Adrenal gland (tissue), 9 donors: ENCODE measurements at regions not wholly inside any gene's neighbourhood (a gene's known extent, or its start where the extent isn't known, plus 50 kb on each side); places are given as distances from the start of the nearest gene placed in this dataset.

ENCODE experiments used
- DNase-seq, 7 donors: peaks; one replicate each; pipeline ENCODE4 v3.0.0-alpha.2; 2019 to 2020
- H3K27ac ChIP-seq, 5 donors: fragments of 200-600 bp; sonication (generic) in 4 of 5; 1 replicate in 3 of 5; 2 replicates in 2 of 5; pipeline versions ENCODE4 v1.5.1 to v1.8.0; 2016 to 2020; ENCODE audit warnings: mild to moderate bottlenecking in 1 of 5
- H3K27me3 ChIP-seq: fragments of 200-600 bp; 2 replicates; pipeline ENCODE4 v1.8.0; 2021
- H3K36me3 ChIP-seq, 2 donors: fragments of 200-600 bp; replicated peaks in 1 of 2; 1 replicate in 1 of 2; 2 replicates in 1 of 2; pipeline versions ENCODE4 v1.5.1 to v1.8.0; 2018 to 2022
- H3K4me1 ChIP-seq, 2 donors: fragments of 200-600 bp; replicated peaks in 1 of 2; 1 replicate in 1 of 2; 2 replicates in 1 of 2; pipeline versions ENCODE4 v1.5.1 to v1.8.0; 2018 to 2021
- H3K4me3 ChIP-seq, 4 donors: fragments of 200-600 bp; sonication (generic) in 3 of 4; one replicate each; pipeline ENCODE4 v1.5.1; 2016 to 2018
- H3K9me3 ChIP-seq, 3 donors: fragments of 200-600 bp; sonication (generic) in 1 of 3; replicated peaks in 1 of 3; 1 replicate in 2 of 3; 2 replicates in 1 of 3; pipeline versions ENCODE4 v1.5.1 to v1.8.0; 2016 to 2021
- CTCF ChIP-seq, 6 experiments: fragments of 450-650 bp in 4 of 6; fragments of 200-600 bp in 2 of 6; sonication (generic) in 1 of 6; IDR thresholded peaks; 1 replicate in 5 of 6; 2 replicates in 1 of 6; pipeline versions ENCODE4 v1.5.1 to v1.8.0; 2016 to 2021; ENCODE audit warnings: antibody characterized with exemption in 6 of 6, mild to moderate bottlenecking in 2 of 6, moderate library complexity in 1 of 6
- POLR2A ChIP-seq, 2 donors: fragments of 450-650 bp; IDR thresholded peaks; one replicate each; pipeline ENCODE4 v1.6.1; 2017; ENCODE audit warnings: antibody characterized with exemption in 2 of 2, mild to moderate bottlenecking in 2 of 2, moderate library complexity in 1 of 2
- WGBS, 4 donors: extraction: QIAGEN DNeasy Blood & Tissue Kit in 2 of 4; methylation state at CpG; one replicate each; pipeline versions ENCODE4 v1.1.5 to v1.1.7; 2013 to 2017; 5-methylcytosine and 5-hydroxymethylcytosine counted together
- intact Hi-C, 2 donors: fragments of 100-400 bp; cut with DNase I; formaldehyde crosslinking; loops; one replicate each; pipeline versions ENCODE4 v1.14.1 to v1.15.0; 2022 to 2023
- donor health status: healthy with polysubstance abuse.
- donor health status: Bipolar disorder and iron deficiency.
- donor health status: DM: yes; HTN: yes; CAD: no.
- donor health status: DM: no; HTN: no; CAD: no.
- donor health status: DM: no; HTN: no; CAD: no.

GRCh38 chr10:80771902-80772555, 234.3 kb downstream of the SH2D4B start:
- Histone ChIP-seq H3K9me3 (no peaks in the 10 kb centered on the region), H3K36me3 (no peaks in the 10 kb centered on the region), H3K27ac (no peak overlapping the region), H3K27me3 (no peaks in the 10 kb centered on the region), H3K4me3 (no peak overlapping the region), H3K4me1 (no peaks in the 10 kb centered on the region)
- WGBS, 4 donors, result 71 to 77% (median 73%) methylated on average over 10 of the region's 10 CpGs
- DNase-seq, result no peak
- TF ChIP-seq CTCF (IDR thresholded peaks at IDR 0.05), result no peak
- TF ChIP-seq POLR2A (IDR thresholded peaks at IDR 0.05), result no peak
- intact Hi-C loops, result no loop called here

GRCh38 chr10:80772596-80772995, 234.9 kb downstream of the SH2D4B start:
- Histone ChIP-seq H3K27me3 (no peaks in the 10 kb centered on the region), H3K9me3 (no peaks in the 10 kb centered on the region), H3K4me1 (no peaks in the 10 kb centered on the region), H3K36me3 (no peaks in the 10 kb centered on the region), H3K4me3 (no peak overlapping the region), H3K27ac (no peak overlapping the region)
- intact Hi-C loops, result no loop called here
- TF ChIP-seq POLR2A (IDR thresholded peaks at IDR 0.05), result no peak
- no peak for TF ChIP-seq CTCF (IDR thresholded peaks at IDR 0.05)
- DNase-seq, result no peak
- WGBS, 4 donors, result 61 to 81% (median 68%) methylated on average over 3 of the region's 3 CpGs

GRCh38 chr10:80784695-80785094, 247.0 kb downstream of the SH2D4B start:
- no peak for DNase-seq

GRCh38 chr10:80786322-80786721, 248.6 kb downstream of the SH2D4B start:
- Histone ChIP-seq H3K4me3 (no peak overlapping the region), H3K9me3 (no peaks in the 10 kb centered on the region), H3K4me1 (no peaks in the 10 kb centered on the region), H3K36me3 (no peaks in the 10 kb centered on the region), H3K27me3 (no peaks in the 10 kb centered on the region), H3K27ac (no peak overlapping the region)
- no peak for DNase-seq
- TF ChIP-seq POLR2A (IDR thresholded peaks at IDR 0.05) (no peak), CTCF (IDR thresholded peaks at IDR 0.05) (no peak)
- intact Hi-C loops, result no loop called here
- WGBS, 4 donors, result 83 to 97% (median 89%) methylated on average over 1 of the region's 1 CpG

More at GRCh38 chr10:80784695-80785094, 247.0 kb downstream of the SH2D4B start:
- H3K4me3 ChIP-seq, result no peak overlapping the region
- no peaks in the 10 kb centered on the region for H3K36me3 ChIP-seq
- no peak for TF ChIP-seq CTCF (IDR thresholded peaks at IDR 0.05)
- no peak for TF ChIP-seq POLR2A (IDR thresholded peaks at IDR 0.05)
- H3K27me3 ChIP-seq, result no peaks in the 10 kb centered on the region
- no peak overlapping the region for H3K27ac ChIP-seq
- H3K9me3 ChIP-seq, result no peaks in the 10 kb centered on the region
- 89 to 93% (median 91%) methylated on average over 2 of the region's 2 CpGs for WGBS, 4 donors
- intact Hi-C loops, result no loop called here
- no peaks in the 10 kb centered on the region for H3K4me1 ChIP-seq
